Activated naive CD4-positive, alpha-beta T cell treated with anti-CD3 and anti-CD28 coated beads, Interleukin-2, amount 50 U/mL, for 72 hours (primary cell): ENCODE measurements at regions not wholly inside any gene's neighbourhood (a gene's known extent, or its start where the extent isn't known, plus 50 kb on each side); places are given as distances from the start of the nearest gene placed in this dataset.

ENCODE experiments used
- ATAC-seq, 2 donors: fragments of 150-1000 bp; cut with Tn5 transposase; 2 replicates each; pipeline ENCODE4 v1.10.0; 2021; ENCODE audit warnings: mild to moderate bottlenecking in 2 of 2, moderate library complexity in 2 of 2
- DNase-seq, 2 donors: peaks; one replicate each; pipeline ENCODE4 v3.0.0; 2021 to 2022; ENCODE audit warnings: low spot score in 2 of 2
- H3K27ac Mint-ChIP-seq, 2 donors: one replicate each; pipeline ENCODE4 v1.8.0; 2022; ENCODE audit warnings: mild to moderate bottlenecking in 2 of 2, mixed read lengths in 2 of 2
- H3K36me3 Mint-ChIP-seq, 2 donors: one replicate each; pipeline ENCODE4 v1.8.0; 2022; ENCODE audit warnings: mixed read lengths in 2 of 2
- H3K9me3 Mint-ChIP-seq, 2 donors: one replicate each; pipeline ENCODE4 v1.8.0; 2022; ENCODE audit warnings: mixed read lengths in 2 of 2

DNA sequence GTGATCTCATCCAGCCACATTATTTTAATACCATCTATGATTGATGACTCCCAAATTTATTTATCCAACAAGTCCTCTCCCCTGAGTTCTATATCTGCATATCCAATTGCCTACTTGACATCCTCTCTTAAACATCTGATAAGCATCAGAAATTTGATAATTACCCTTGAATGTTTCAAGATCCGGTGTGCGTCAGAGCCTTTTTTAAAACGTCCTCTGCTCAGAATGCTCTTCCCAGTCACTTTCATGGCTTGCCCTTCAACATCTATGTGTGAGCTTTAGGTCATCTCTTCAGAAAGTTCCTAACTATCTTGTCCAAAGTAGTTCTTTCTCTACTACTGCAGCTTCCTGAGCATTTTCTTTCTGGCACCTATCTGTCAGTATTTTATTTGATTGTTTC, 364.3 kb downstream of the PLPP3 start:
- Mint-ChIP-seq H3K9me3 (no peaks in the 10 kb centered on the region), H3K27ac (no peak overlapping the region), H3K36me3 (no peaks in the 10 kb centered on the region)
- ATAC-seq = no peak
- DNase-seq = no peak

DNA sequence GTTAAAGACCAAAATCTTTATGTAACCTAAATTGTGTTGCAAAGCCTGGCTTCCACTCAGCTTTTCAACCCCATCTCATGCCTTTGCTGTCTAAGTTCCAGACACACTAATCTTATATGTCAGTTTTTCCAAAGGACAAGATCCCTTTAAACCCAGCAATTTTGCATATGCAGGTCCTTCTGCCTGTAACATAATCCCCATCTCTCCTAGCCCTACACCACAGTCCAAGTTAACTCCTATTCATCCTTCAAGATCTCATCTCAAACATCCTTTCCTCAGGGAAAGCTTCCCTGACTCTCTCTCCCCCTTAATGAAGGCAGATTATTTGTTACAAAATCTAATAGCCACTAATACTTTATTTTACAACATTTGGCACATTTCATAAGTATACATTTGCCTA, 366.3 kb downstream of the PLPP3 start:
- Mint-ChIP-seq H3K9me3 (no peaks in the 10 kb centered on the region), H3K36me3 (no peaks in the 10 kb centered on the region), H3K27ac (no peak overlapping the region)
- ATAC-seq (no peak), DNase-seq (no peak)

DNA sequence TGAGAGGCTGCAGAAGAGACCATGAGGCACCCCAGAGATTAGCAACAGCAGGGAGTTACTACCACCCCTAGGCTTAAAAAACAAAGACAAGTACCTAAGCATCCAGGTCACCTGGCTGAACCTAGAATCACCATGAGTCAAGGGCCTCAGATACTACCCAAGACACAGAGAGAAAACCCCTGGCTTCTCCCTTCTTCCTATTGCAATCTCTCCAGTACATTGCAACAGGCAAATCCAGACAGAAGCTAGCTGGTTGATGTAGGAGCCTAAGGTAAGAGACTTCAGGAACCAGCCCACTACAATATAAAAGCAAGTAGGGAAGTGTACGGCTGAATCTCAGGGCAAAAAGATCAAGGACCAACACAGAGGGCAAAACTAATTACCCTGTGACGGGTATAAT, 367.2 kb downstream of the PLPP3 start:
- no peak overlapping the region for H3K27ac Mint-ChIP-seq
- DNase-seq = no peak
- no peaks in the 10 kb centered on the region for H3K9me3 Mint-ChIP-seq
- no peaks in the 10 kb centered on the region for H3K36me3 Mint-ChIP-seq
- ATAC-seq = no peak

DNA sequence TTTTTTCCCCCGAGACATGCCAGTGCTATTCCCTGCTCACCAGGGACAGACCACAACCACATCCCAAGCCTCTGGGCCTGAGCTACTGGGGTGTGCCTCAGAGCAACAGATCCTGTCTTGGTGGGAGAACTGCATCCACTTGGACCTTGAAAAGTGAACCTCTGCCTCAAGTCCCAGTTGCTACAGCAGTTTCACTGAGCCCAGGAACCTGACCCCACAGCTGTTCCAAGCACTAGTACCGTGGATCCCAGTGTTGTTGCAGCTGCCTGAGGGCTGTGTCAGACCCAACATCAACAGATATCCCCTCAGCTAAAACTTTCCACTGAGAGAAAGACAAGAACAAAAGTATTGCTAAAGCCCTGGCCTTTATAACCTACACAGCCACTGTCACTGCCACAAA, 373.0 kb downstream of the PLPP3 start:
- Mint-ChIP-seq H3K36me3 (peaks cover 0 to 5% of the 10 kb centered on the region in 2 donors), H3K9me3 (peaks cover 3 to 9% of the 10 kb centered on the region in 2 donors), H3K27ac (no peak overlapping the region)
- DNase-seq (no peak), ATAC-seq (no peak)

DNA sequence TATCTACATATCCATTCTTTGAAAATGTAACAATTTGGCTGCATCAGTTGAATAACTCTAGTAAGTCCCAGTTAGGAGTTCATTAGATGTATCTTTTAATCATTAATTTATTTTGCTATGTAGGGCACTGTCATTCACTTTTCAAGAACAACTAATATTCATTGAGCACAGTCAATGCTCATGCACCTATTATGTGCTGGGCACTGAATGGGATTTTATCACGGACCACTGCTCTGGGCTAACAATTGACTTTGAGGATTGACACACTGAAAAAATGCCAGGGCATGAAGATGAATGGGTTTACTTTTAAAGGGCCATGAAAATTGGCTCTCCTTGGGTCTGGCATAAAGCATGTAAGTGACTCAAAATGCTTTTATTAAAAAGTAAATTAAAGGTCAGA, 375.2 kb downstream of the PLPP3 start:
- H3K9me3 Mint-ChIP-seq = peaks cover 3 to 9% of the 10 kb centered on the region in 2 donors
- no peak for ATAC-seq
- no peak overlapping the region for H3K27ac Mint-ChIP-seq
- no peak for DNase-seq
- H3K36me3 Mint-ChIP-seq = peaks cover 0 to 5% of the 10 kb centered on the region in 2 donors

DNA sequence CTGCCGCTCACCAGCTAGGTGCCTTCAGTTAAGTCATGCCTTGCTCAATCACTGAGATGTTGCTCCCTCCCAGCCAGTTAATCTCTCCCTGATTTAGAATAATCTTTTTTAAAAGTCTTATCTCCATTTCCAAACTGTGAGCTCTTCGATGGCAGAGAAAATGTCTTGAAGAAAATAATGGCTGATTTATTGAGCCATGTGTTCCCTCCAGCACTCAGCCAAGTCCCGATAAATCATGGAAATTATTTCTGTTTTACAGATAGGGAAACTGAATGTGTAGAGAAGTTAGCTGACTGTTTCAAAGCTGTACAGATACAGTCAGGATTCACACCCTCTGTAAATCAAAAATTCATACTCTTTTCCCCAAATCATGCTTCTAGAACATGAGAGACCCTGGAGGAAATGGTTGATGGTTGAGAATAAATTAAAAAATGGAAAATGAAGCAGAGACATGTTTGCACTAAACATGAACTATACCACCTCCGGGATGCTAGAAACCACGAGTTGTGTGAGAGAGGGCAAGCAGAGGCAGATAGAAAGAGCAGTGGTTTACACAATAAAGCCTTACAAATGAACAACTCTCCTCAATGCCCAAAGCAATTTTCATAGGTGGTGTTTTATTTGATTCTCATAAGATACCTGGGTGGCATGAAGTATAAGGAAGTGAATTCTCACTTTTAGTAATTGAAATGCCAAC, 376.4 kb downstream of the PLPP3 start:
- DNase-seq (no peak), ATAC-seq (no peak)
- Mint-ChIP-seq H3K27ac (no peak overlapping the region), H3K9me3 (peaks cover 3 to 9% of the 10 kb centered on the region in 2 donors), H3K36me3 (peaks cover 0 to 5% of the 10 kb centered on the region in 2 donors)

DNA sequence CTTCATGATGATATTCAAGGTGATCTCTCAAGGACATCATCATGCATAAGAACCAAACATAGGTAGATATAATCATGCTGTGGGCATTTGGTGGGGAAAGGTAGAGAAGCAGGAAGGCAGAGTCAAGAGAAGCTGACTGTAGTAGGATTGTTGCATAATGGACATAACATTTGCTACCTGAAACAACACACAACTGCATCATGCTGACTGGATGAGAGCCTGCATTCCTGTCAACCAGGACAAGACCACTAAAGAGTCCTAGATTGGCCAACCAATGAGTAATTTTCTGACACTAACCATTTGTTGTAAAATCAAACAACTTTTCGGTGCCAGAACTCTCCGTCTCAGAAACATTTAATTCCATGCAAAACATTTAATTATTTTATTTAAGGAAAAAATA, 377.2 kb downstream of the PLPP3 start:
- ATAC-seq (no peak), DNase-seq (no peak)
- Mint-ChIP-seq H3K9me3 (peaks cover 3 to 9% of the 10 kb centered on the region in 2 donors), H3K36me3 (peaks cover 0 to 5% of the 10 kb centered on the region in 2 donors), H3K27ac (no peak overlapping the region)

DNA sequence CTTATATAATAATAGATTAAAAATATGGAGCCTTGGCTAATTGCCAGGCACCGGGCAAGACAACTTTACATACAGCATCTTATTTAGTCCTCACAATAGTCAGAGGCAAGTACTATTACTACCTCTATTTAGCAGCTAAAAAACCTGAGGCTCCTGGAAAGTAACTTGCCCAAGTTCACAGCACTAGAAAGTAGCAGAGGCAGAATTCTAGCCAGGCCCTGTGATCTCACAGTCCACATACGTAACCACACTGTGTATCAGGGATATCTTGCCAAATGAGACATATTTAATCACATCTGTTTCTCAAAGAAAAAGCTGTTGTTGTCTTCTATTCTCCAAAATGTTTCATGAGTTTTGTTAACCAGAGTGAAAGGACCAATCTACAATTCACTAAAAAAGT, 378.5 kb downstream of the PLPP3 start:
- DNase-seq (no peak), ATAC-seq (no peak)
- Mint-ChIP-seq H3K27ac (no peak overlapping the region), H3K36me3 (peaks cover 0 to 5% of the 10 kb centered on the region in 2 donors), H3K9me3 (peaks cover under 1 to 3% of the 10 kb centered on the region in 2 donors)

DNA sequence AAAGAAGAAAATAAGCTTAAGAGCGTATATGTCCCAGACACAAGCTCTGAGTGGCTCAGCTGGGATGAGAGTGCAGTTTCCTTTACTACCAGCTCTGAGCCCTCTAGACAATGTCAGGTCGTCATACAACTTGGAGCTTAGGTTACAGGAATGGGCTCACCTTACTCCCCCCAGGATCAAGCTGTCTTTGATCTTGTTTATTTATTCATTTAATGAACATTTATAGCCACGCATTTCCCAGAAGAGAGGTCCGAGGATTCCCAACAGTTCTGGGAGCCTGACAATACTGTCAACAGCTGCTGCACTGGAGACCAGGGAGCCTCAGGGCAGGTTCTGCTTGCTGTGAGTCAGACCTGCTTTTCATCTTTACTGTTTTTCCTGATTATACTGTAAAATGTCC, 378.9 kb downstream of the PLPP3 start:
- DNase-seq (no peak), ATAC-seq (no peak)
- Mint-ChIP-seq H3K9me3 (peaks cover 0 to 3% of the 10 kb centered on the region in 2 donors), H3K27ac (no peak overlapping the region), H3K36me3 (peaks cover 0 to 5% of the 10 kb centered on the region in 2 donors)

DNA sequence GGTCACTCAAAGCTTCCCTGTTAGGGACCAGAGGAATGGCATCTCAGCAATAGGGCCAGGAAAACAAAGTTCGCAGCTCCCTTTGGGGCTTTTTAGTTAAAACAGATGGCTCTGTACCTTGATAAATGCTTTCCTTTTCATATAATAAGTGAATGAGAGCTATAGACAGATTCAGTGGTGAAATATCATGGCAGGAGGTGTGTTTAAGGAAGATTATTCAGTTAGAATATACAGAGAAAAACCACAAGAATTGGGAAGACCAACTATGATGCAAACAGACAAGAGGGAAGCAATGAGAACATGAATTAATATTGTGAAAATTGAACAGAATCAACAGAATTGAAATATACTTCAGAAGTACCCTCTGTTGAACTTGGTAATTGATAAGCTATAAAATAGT, 379.4 kb downstream of the PLPP3 start:
- ATAC-seq = no peak
- Mint-ChIP-seq H3K9me3 (peaks cover 0 to 3% of the 10 kb centered on the region in 2 donors), H3K27ac (no peak overlapping the region), H3K36me3 (peaks cover 0 to 5% of the 10 kb centered on the region in 2 donors)
- no peak for DNase-seq

DNA sequence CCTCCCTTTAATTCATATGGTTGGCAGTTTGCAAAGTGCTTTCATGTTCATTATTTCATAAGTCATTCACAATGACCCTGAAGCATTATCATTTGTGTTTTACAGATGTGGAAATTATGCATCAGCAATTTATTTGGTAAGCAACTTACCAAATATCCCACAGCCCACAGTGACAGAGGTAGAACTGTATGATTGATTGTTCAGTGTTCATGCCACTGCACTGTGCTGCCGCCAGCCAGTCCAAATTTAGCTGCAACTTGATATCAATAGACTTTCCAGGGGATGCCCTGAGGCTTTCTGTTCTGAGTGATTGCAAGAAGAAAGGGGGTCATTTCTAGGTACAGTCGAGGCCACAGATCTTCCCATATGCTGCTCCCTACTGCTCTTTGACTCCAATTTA, 380.3 kb downstream of the PLPP3 start:
- peaks cover 0 to 3% of the 10 kb centered on the region in 2 donors for H3K9me3 Mint-ChIP-seq
- H3K36me3 Mint-ChIP-seq = peaks cover 0 to 5% of the 10 kb centered on the region in 2 donors
- ATAC-seq (no peak), DNase-seq (no peak)
- H3K27ac Mint-ChIP-seq = no peak overlapping the region

DNA sequence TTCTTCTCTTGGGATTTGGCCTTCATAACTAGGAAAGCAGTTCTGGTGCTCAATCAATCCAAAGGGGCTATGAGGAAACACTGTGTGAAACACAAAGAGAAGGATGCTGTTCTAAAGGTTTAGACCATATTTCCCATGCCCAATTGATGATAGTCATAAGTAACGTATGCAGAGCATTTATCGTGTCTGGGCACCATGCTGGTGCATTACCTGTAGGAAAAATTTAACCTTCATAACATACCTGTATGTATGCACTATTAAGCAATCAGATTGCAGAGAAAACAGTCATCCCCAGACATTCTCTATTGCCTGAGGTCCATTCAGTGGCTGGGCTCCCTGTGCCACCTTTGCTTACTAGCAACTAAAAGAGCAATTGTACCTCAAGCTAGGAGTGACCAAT, 381.4 kb downstream of the PLPP3 start:
- H3K36me3 Mint-ChIP-seq = peaks cover 0 to 5% of the 10 kb centered on the region in 2 donors
- peaks cover 0 to 3% of the 10 kb centered on the region in 2 donors for H3K9me3 Mint-ChIP-seq
- DNase-seq (no peak), ATAC-seq (no peak)
- no peak overlapping the region for H3K27ac Mint-ChIP-seq

DNA sequence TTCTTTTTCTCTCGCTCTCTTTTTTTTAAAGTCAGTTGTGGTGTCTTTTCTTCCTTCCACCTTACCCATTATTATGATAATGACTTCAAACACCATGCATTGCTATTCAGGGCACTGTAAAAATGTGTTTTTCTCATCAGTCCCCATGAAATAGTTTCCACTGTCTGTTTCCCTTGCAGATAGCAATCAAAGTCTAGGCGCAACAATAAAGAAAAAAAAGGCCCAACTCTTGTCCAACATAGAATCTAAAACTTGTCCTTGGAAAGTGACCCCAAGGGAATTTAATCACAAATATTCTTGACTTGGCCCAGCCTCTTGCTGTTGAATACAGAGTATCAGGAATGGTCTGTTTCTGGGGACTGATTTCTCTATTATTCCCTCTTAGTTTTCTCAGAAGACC, 382.5 kb downstream of the PLPP3 start:
- Mint-ChIP-seq H3K36me3 (peaks cover 0 to 2% of the 10 kb centered on the region in 2 donors), H3K9me3 (peaks cover under 1 to 2% of the 10 kb centered on the region in 2 donors), H3K27ac (no peak overlapping the region)
- no peak for DNase-seq
- ATAC-seq = no peak

DNA sequence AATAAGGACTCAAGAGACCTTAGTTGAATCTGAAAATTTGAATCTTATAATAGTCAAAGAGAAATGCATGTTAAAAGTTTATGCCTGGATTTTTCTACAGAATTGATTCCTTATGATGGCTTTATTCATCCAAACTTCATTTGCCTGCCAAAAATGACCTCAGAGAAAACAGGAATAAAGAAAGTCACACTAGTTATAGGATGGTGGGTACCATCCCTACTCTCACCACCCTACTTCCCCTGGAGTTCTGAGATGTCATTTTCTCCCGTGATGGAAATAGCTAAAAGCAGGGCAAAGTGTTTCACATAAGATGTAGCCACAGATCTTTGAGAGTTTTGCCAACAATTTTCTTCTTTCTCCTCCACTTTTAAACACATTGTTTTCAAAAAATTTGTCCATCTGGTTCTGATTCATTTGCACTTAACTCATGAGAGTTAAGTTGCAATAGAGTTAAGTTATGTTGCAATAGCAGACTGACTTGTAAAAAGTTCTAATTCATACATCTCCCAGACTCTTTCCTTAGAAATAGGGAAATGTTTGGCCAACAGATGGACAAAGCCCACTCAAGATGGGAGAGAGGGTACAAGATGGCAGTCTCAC, 384.6 kb downstream of the PLPP3 start:
- ATAC-seq = no peak
- DNase-seq = no peak
- H3K9me3 Mint-ChIP-seq = peaks cover 0 to 10% of the 10 kb centered on the region in 2 donors
- H3K27ac Mint-ChIP-seq = no peak overlapping the region
- no peaks in the 10 kb centered on the region for H3K36me3 Mint-ChIP-seq

DNA sequence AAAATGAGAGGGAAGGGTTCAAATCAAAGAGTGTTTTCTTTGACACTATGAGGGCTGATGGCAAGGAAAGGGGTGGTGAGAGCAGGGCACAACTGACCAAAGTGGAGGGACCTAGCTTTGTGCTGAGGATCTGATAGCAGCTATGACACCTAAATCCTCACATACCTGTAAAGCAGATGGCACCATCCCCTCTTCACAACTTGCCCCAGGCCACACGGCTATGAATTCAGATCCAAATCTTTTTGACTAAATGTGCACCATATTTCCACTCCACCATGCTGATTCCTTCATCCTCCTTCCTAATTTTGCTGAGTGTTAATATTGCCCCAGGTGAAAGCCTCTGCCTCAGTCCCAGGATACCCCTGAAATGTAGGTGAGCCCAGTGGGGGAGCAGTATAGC, 385.7 kb downstream of the PLPP3 start:
- no peak for ATAC-seq
- no peak for DNase-seq
- H3K9me3 Mint-ChIP-seq = peaks cover 0 to 13% of the 10 kb centered on the region in 2 donors
- no peak overlapping the region for H3K27ac Mint-ChIP-seq
- no peaks in the 10 kb centered on the region for H3K36me3 Mint-ChIP-seq

DNA sequence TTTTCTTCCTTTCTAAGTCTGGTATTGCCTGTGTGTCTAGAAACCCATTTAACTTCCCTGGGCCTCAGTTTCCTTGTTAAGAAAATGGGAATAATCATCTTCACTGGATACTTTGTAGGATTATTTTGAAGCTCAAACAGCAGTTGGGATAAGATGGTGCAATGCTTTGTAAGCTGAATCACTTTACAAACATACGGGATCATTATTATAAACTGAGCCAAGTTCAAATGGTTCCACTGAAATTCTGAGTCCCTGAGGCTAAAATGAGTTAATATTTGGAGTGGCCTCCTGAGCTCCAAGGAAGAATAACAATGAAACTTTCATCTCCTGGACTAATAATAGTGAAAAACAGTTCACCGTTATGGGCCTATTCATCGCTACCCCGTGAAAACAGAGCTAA, 388.0 kb downstream of the PLPP3 start:
- peaks cover 0 to 13% of the 10 kb centered on the region in 2 donors for H3K9me3 Mint-ChIP-seq
- DNase-seq (no peak), ATAC-seq (no peak)
- H3K27ac Mint-ChIP-seq = no peak overlapping the region
- H3K36me3 Mint-ChIP-seq = no peaks in the 10 kb centered on the region

DNA sequence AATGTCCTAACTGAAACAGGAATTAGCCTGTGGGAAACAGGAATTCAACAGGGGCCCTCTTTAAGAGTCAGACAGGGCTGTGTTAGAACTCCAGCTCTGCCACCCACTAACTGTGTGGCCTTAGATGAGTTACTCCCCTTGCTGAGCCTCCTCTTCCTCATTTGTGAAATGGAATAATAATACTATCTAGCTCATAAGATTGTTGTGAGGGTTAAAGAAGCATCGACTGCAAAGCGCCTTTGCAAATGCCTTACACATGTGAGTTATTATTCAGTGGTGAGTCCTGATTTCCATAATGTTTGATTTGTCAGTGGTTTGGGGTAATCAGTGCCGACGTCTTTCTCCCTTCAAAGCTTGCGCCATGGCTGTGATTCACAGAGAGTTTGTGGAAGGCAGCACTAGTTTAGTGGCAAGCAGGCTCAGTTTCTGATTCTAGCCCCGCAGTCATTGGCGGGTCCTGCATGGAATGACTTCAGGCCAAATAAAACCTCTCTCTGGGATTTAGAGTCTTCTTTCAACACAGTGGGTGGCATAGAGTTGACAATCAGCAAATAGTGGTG, 388.5 kb downstream of the PLPP3 start:
- ATAC-seq (no peak), DNase-seq (no peak)
- no peaks in the 10 kb centered on the region for H3K36me3 Mint-ChIP-seq
- no peak overlapping the region for H3K27ac Mint-ChIP-seq
- H3K9me3 Mint-ChIP-seq = peaks cover 0 to 13% of the 10 kb centered on the region in 2 donors
